DND-41 (cell line): ENCODE measurements at regions not wholly inside any gene's neighbourhood (a gene's known extent, or its start where the extent isn't known, plus 50 kb on each side); places are given as distances from the start of the nearest gene placed in this dataset.

Experiments
- EZH2 ChIP-seq: IDR thresholded peaks from 3 replicates; pipeline ENCODE4 v1.6.1; 2012; ENCODE audit warnings: borderline replicate concordance, low read depth, mild to moderate bottlenecking, moderate library complexity, low read length, inconsistent platforms; ENCODE audit not compliant: severe bottlenecking
- TF ChIP-seq, protein P1 (sequence below): IDR thresholded peaks from 2 replicates; pipeline ENCODE4 v1.5.1; 2012; ENCODE audit warnings: borderline replicate concordance, low read length, moderate library complexity, mild to moderate bottlenecking; ENCODE audit not compliant: poor library complexity, severe bottlenecking; ENCODE audit errors: extremely low read depth

DNA sequence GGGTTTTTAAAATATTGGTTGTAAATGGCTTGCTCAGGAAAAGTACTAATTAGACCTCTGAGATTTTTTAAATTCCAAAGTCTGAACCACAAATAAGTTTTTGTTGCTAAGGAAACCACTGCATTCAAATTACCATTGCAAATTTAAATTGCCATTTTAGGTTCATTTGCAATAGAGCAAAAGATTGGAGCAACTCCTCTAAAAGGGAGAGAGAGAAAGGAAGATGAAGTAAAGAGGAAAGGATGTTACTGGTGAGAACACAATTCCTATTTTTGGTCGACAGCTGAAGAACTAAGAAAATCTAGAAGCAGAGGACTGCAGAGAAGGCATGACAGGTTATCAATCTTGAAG, 74.9 kb downstream of the FOXI3 start:
- TF ChIP-seq, protein P1, sequence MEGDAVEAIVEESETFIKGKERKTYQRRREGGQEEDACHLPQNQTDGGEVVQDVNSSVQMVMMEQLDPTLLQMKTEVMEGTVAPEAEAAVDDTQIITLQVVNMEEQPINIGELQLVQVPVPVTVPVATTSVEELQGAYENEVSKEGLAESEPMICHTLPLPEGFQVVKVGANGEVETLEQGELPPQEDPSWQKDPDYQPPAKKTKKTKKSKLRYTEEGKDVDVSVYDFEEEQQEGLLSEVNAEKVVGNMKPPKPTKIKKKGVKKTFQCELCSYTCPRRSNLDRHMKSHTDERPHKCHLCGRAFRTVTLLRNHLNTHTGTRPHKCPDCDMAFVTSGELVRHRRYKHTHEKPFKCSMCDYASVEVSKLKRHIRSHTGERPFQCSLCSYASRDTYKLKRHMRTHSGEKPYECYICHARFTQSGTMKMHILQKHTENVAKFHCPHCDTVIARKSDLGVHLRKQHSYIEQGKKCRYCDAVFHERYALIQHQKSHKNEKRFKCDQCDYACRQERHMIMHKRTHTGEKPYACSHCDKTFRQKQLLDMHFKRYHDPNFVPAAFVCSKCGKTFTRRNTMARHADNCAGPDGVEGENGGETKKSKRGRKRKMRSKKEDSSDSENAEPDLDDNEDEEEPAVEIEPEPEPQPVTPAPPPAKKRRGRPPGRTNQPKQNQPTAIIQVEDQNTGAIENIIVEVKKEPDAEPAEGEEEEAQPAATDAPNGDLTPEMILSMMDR, result no peak
- TF ChIP-seq EZH2, result no peak
